HFFc6 (cell line): ENCODE measurements at regions not wholly inside any gene's neighbourhood (a gene's known extent, or its start where the extent isn't known, plus 50 kb on each side); places are given as distances from the start of the nearest gene placed in this dataset.
A peak's percentile ranks its signal among the peaks of the same experiment; 100 is the strongest.

Experiments used
- DNase-seq: peaks from one replicate; pipeline ENCODE4 v3.0.0-alpha.2; 2018
- H3K27ac Mint-ChIP-seq: 2 replicates; pipeline ENCODE4 v1.8.0; 2020; ENCODE audit warnings: mild to moderate bottlenecking, mixed read lengths
- H3K27me3 Mint-ChIP-seq: 2 replicates; pipeline ENCODE4 v1.8.0; 2021; ENCODE audit warnings: mild to moderate bottlenecking, moderate library complexity, mixed read lengths; ENCODE audit not compliant: insufficient read depth
- H3K36me3 Mint-ChIP-seq: 2 replicates; pipeline ENCODE4 v1.8.0; 2021; ENCODE audit warnings: low read depth, mixed read lengths
- H3K4me1 Mint-ChIP-seq: 2 replicates; pipeline ENCODE4 v1.8.0; 2020; ENCODE audit warnings: low read depth, mixed read lengths
- H3K4me3 Mint-ChIP-seq: 2 replicates; pipeline ENCODE4 v1.8.0; 2020; ENCODE audit warnings: mild to moderate bottlenecking, moderate library complexity, mixed read lengths
- H3K9me3 Mint-ChIP-seq: 2 replicates; pipeline ENCODE4 v1.8.0; 2020; ENCODE audit warnings: mild to moderate bottlenecking, mixed read lengths
- CTCF ChIP-seq: fragments of 200-600 bp; sonication (generic); IDR thresholded peaks from 2 replicates; pipeline ENCODE4 v1.5.0; 2021; ENCODE audit warnings: antibody characterized with exemption, mild to moderate bottlenecking

GRCh38 chr9:70465398-70465797 lies 50.9 kb upstream of the KLF9 start:
- no peaks in the 10 kb centered on the region; the same call in none of the 2 replicates for H3K27me3 Mint-ChIP-seq
- no peaks in the 10 kb centered on the region for H3K9me3 Mint-ChIP-seq

More at GRCh38 chr9:70465398-70465797, 50.9 kb upstream of the KLF9 start:
- TF ChIP-seq CTCF = peak; percentile 34; the same call in 1 of the 2 replicates
- DNase-seq = no peak
- Mint-ChIP-seq H3K27ac (no peak overlapping the region), H3K4me1 (peaks cover 40% of the 10 kb centered on the region), H3K4me3 (no peak overlapping the region), H3K36me3 (no peaks in the 10 kb centered on the region)
